SK-N-SH (cell line): ENCODE measurements at regions not wholly inside any gene's neighbourhood (a gene's known extent, or its start where the extent isn't known, plus 50 kb on each side); places are given as distances from the start of the nearest gene placed in this dataset.

Source experiments
- CTCF ChIA-PET: fragments of 300-600, 350-600 bp; formaldehyde crosslinking; extraction: SDS; loops from one replicate; lab custom pipeline; 2021; lab: Yijun Ruan, JAX
- POLR2A ChIA-PET: fragments of 350-600 bp; sonication (Branson Sonifier 250); formaldehyde crosslinking; extraction: SDS; loops from one replicate; lab custom pipeline; 2020; ENCODE audit warnings: antibody characterized with exemption, inconsistent platforms; lab: Yijun Ruan, JAX
- DNase-seq: peaks from one replicate; pipeline ENCODE4 v3.0.0; 2012
- H2AFZ ChIP-seq: fragments of 200-600 bp; sonication (generic); 2 replicates; pipeline ENCODE4 v1.8.1; 2016; ENCODE audit warnings: antibody characterized with exemption, mild to moderate bottlenecking, low read depth
- H3F3A ChIP-seq: fragments of 200-600 bp; sonication (generic); replicated peaks from 2 replicates; pipeline ENCODE3; 2016; ENCODE audit warnings: antibody characterized with exemption, mild to moderate bottlenecking; ENCODE audit not compliant: insufficient read depth
- H3K27ac ChIP-seq, 2 experiments: fragments of 200-500 bp in 1 of 2; fragments of 200-600 bp in 1 of 2; sonication (Bioruptor generic) in 1 of 2; sonication (generic), shearing (Covaris generic) in 1 of 2; 2 replicates each; pipeline versions ENCODE4 v1.5.1 to v1.6.1; 2014 to 2016; ENCODE audit warnings: low read depth in 2 of 2, inconsistent platforms in 1 of 2, low read length in 1 of 2, mild to moderate bottlenecking in 1 of 2, mixed read lengths in 1 of 2
- H3K27me3 ChIP-seq: fragments of 200-600 bp; sonication (generic), shearing (Covaris generic); 2 replicates; pipeline ENCODE4 v1.6.1; 2016; ENCODE audit warnings: mixed run types; ENCODE audit not compliant: insufficient read depth
- H3K36me3 ChIP-seq, 2 experiments: fragments of 200-500 bp in 1 of 2; fragments of 200-600 bp in 1 of 2; sonication (Bioruptor generic) in 1 of 2; sonication (generic) in 1 of 2; replicated peaks in 1 of 2; 2 replicates each; pipeline versions ENCODE3 to v1.5.1; 2014 to 2016; ENCODE audit warnings: low read length in 1 of 2, mild to moderate bottlenecking in 1 of 2; ENCODE audit not compliant: insufficient read depth in 2 of 2, control insufficient read depth in 1 of 2
- H3K4me1 ChIP-seq, 2 experiments: fragments of 200-500 bp in 1 of 2; fragments of 200-600 bp in 1 of 2; sonication (Bioruptor generic) in 1 of 2; sonication (generic), shearing (Covaris generic) in 1 of 2; 2 replicates each; pipeline versions ENCODE4 v1.5.1 to v1.6.1; 2014 to 2016; ENCODE audit warnings: low read depth in 1 of 2, low read length in 1 of 2, mixed run types in 1 of 2; ENCODE audit not compliant: insufficient read depth in 2 of 2, control insufficient read depth in 1 of 2
- H3K4me2 ChIP-seq: fragments of 200-600 bp; sonication (generic), shearing (Covaris generic); 2 replicates; pipeline ENCODE4 v1.6.1; 2017; ENCODE audit warnings: mixed run types
- H3K4me3 ChIP-seq, 2 experiments: fragments of 200-500 bp in 1 of 2; fragments of 200-600 bp in 1 of 2; sonication (Bioruptor generic) in 1 of 2; sonication (generic), shearing (Covaris generic) in 1 of 2; 2 replicates each; pipeline versions ENCODE4 v1.5.1 to v1.8.1; 2014 to 2016; ENCODE audit warnings: low read depth in 2 of 2, inconsistent platforms in 1 of 2, low read length in 1 of 2, mild to moderate bottlenecking in 1 of 2, mixed read lengths in 1 of 2, moderate library complexity in 1 of 2
- H3K79me2 ChIP-seq: fragments of 200-600 bp; sonication (generic); 2 replicates; pipeline ENCODE4 v1.8.1; 2017; ENCODE audit warnings: mild to moderate bottlenecking; ENCODE audit not compliant: insufficient read depth
- H3K9ac ChIP-seq: fragments of 200-600 bp; sonication (generic); 2 replicates; pipeline ENCODE4 v1.6.1; 2017; ENCODE audit warnings: mixed run types
- H3K9me2 ChIP-seq: fragments of 200-600 bp; sonication (generic); 2 replicates; pipeline ENCODE4 v1.6.1; 2017; ENCODE audit warnings: mixed run types
- H3K9me3 ChIP-seq: fragments of 200-600 bp; sonication (generic); 2 replicates; pipeline ENCODE4 v1.6.1; 2017; ENCODE audit warnings: mixed run types, mild to moderate bottlenecking, moderate library complexity
- H4K20me1 ChIP-seq: fragments of 200-600 bp; sonication (generic); 2 replicates; pipeline ENCODE4 v1.6.1; 2017; ENCODE audit warnings: mild to moderate bottlenecking, mixed run types; ENCODE audit not compliant: insufficient read depth
- CHD2 ChIP-seq: fragments of 150-350 bp; IDR thresholded peaks from 2 replicates; pipeline ENCODE4 v1.6.1; 2018; ENCODE audit warnings: low read length; ENCODE audit not compliant: partially characterized antibody
- EZH2phosphoT487 ChIP-seq: fragments of 200-600 bp; sonication (generic); IDR thresholded peaks from 2 replicates; pipeline ENCODE4 v1.6.1; 2017; ENCODE audit warnings: low read depth, mixed run types, mild to moderate bottlenecking, antibody characterized with exemption, moderate library complexity, borderline replicate concordance
- GABPA ChIP-seq: IDR thresholded peaks from 2 replicates; pipeline ENCODE4 v1.4.0; 2012; ENCODE audit warnings: low read depth, mild to moderate bottlenecking
- GATA2 ChIP-seq: sonication (generic); formaldehyde crosslinking; IDR thresholded peaks from 2 replicates; pipeline ENCODE4 v1.5.0; 2020; ENCODE audit warnings: mild to moderate bottlenecking, missing genetic modification reagents
- JUND ChIP-seq: IDR thresholded peaks from 2 replicates; pipeline ENCODE4 v1.4.0; 2012
- MEF2A ChIP-seq: IDR thresholded peaks from 2 replicates; pipeline ENCODE4 v1.4.0; 2012; ENCODE audit warnings: low read depth, borderline replicate concordance
- MXI1 ChIP-seq: IDR thresholded peaks from 2 replicates; pipeline ENCODE4 v1.6.1; 2012; ENCODE audit warnings: mild to moderate bottlenecking, low read depth, low read length, improper control_type of control experiment
- NRF1 ChIP-seq: IDR thresholded peaks from 2 replicates; pipeline ENCODE4 v1.6.1; 2012; ENCODE audit warnings: low read depth, mild to moderate bottlenecking, low read length
- POLR2AphosphoS5 ChIP-seq: IDR thresholded peaks from 2 replicates; pipeline ENCODE4 v1.6.1; 2012; ENCODE audit warnings: low read depth, low read length
- RAD21 ChIP-seq: IDR thresholded peaks from 2 replicates; pipeline ENCODE4 v1.6.1; 2012; ENCODE audit warnings: mild to moderate bottlenecking, low read length
- RCOR1 ChIP-seq: fragments of 150-350 bp; IDR thresholded peaks from 2 replicates; pipeline ENCODE4 v1.6.1; 2017; ENCODE audit warnings: antibody characterized with exemption, low read length
- SIN3A ChIP-seq: IDR thresholded peaks from 2 replicates; pipeline ENCODE4 v1.6.1; 2012; ENCODE audit warnings: low read depth, mild to moderate bottlenecking, low read length, moderate library complexity, borderline replicate concordance
- TAF1 ChIP-seq: IDR thresholded peaks from 2 replicates; pipeline ENCODE4 v1.6.1; 2012; ENCODE audit warnings: low read depth, mild to moderate bottlenecking, low read length, moderate library complexity, borderline replicate concordance
- YY1 ChIP-seq: IDR thresholded peaks from 2 replicates; pipeline ENCODE4 v1.4.0; 2012; ENCODE audit warnings: low read depth, mild to moderate bottlenecking
- WGBS: methylation state at CpG from one replicate; pipeline ENCODE4 v1.1.6; 2017; ENCODE audit warnings: low lambda C conversion rate; 5-methylcytosine and 5-hydroxymethylcytosine counted together

- peaks cover 0 to 7% of the 10 kb centered on the region in 2 experiments; a peak in 1 of 4 replicates for H3K4me1 ChIP-seq
- POLR2A ChIA-PET, result no interaction called here
Observed at GRCh38 chr10:42885491-42886270, 103.1 kb downstream of the BMS1 start.

GRCh38 chr10:42887734-42888503 is 105.3 kb downstream of the BMS1 start:
- no peaks in the 10 kb centered on the region for H3K9me3 ChIP-seq
- ChIA-PET CTCF (interaction anchor here (0.6 kb wide), 1 partner anchor 46 kb away, joined by 3 read pairs; no protein-coding TSS in a partner anchor), POLR2A (no interaction called here)
- no peak overlapping the region for H3K4me2 ChIP-seq
- no peaks in the 10 kb centered on the region for H3K36me3 ChIP-seq
- H3K9me2 ChIP-seq, result no peaks in the 10 kb centered on the region
- no peak for DNase-seq
- no peak overlapping the region for H3K9ac ChIP-seq
- H3K4me1 ChIP-seq, result peaks cover 0 to 7% of the 10 kb centered on the region in 2 experiments; a peak in 1 of 4 replicates
- H3F3A ChIP-seq, result no peaks in the 10 kb centered on the region
- no peak overlapping the region for H3K27ac ChIP-seq
- H2AFZ ChIP-seq, result no peak overlapping the region
- H3K27me3 ChIP-seq, result no peaks in the 10 kb centered on the region
- H3K79me2 ChIP-seq, result no peaks in the 10 kb centered on the region
- no CpG with 5 or more reads among the region's 1 CpG for WGBS
- H4K20me1 ChIP-seq, result no peaks in the 10 kb centered on the region
- TF ChIP-seq YY1 (no peak), JUND (no peak), GABPA (no peak), MEF2A (no peak), POLR2AphosphoS5 (no peak), NRF1 (no peak), RCOR1 (no peak)
- no peak overlapping the region for H3K4me3 ChIP-seq

More at GRCh38 chr10:42885491-42886270, 103.1 kb downstream of the BMS1 start:
- Histone ChIP-seq H3K9me3 (no peaks in the 10 kb centered on the region), H3K4me2 (no peak overlapping the region), H3K27me3 (no peaks in the 10 kb centered on the region), H4K20me1 (no peaks in the 10 kb centered on the region), H3K9me2 (no peaks in the 10 kb centered on the region), H3K9ac (no peak overlapping the region), H3K27ac (no peak overlapping the region), H3K4me3 (no peak overlapping the region), H3K79me2 (no peaks in the 10 kb centered on the region), H3K36me3 (no peaks in the 10 kb centered on the region), H3F3A (no peaks in the 10 kb centered on the region), H2AFZ (no peak overlapping the region)
- TF ChIP-seq EZH2phosphoT487 (no peak), SIN3A (no peak), POLR2AphosphoS5 (no peak), CHD2 (no peak), RCOR1 (no peak), YY1 (no peak), GATA2 (CRISPR knock-in tag) (no peak), MXI1 (no peak), JUND (no peak), TAF1 (no peak), RAD21 (no peak)
- CTCF ChIA-PET, result no interaction called here
- DNase-seq, result no peak
- WGBS, result 48% methylated on average over 5 of the region's 8 CpGs
